Activated CD4-positive, alpha-beta T cell treated with anti-CD3 and anti-CD28 coated beads, Interleukin-2, Interleukin-6, amounts not matched to agents 100 ng/mL and 50 ng/mL, durations not matched to agents 16 hours and 8 hours (primary cell): ENCODE measurements at regions not wholly inside any gene's neighbourhood (a gene's known extent, or its start where the extent isn't known, plus 50 kb on each side); places are given as distances from the start of the nearest gene placed in this dataset.

ENCODE experiments used
- DNase-seq: peaks from one replicate; pipeline ENCODE4 v3.0.0-alpha.2; 2020

DNA sequence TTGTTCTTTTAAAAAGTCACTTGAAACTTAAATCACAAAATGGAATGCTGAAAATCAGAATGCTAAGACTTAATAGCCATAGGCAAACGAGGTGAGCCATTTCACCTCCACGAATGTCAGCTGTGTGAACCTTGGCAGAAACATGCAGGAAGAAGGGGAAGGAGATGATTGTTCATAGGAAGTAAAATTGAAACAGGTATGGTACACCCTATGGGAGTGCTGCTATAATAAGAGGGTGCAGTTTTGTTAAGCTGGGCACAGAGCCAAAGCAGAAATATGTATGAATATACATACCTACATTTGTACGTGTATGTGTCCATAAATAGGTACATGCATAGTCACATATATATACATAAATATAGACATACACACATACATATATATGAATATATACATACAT, 51.0 kb upstream of the SPINK5 start:
- no peak for DNase-seq

DNA sequence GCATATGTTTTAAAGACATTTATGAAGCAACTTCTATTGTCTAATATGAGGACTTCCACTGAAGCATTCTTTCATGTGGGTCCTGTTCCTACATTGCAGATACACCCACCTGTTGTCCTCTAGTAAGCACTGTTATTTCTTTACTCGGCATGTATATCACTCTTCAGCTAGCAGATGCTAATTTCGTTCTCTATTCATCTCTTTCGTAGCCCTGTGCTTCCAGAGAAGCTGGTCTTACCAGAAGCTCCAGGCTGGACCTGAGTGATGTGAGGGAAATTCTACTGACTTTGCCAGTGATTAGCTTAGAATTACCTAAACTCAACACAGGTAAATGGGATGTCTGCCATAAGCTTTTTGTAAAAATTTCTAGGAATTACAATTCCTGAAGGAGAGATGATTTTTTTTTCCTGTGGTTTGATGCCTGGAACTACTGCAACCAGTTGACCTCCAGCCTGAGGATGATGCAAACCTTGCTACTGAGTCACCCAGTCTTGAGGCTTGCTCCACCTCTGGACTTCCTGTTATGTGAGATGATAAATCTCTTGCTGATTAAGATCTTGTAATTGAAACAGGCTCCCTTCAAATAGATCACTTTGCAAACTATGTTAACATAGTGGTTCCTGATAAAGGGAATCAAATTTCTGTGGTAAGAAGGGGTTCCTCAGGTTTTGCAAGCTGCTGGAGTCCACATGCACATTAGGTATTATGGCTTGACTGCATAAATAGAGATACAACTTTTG, 52.2 kb upstream of the SPINK5 start:
- peak; percentile 0 for DNase-seq

DNA sequence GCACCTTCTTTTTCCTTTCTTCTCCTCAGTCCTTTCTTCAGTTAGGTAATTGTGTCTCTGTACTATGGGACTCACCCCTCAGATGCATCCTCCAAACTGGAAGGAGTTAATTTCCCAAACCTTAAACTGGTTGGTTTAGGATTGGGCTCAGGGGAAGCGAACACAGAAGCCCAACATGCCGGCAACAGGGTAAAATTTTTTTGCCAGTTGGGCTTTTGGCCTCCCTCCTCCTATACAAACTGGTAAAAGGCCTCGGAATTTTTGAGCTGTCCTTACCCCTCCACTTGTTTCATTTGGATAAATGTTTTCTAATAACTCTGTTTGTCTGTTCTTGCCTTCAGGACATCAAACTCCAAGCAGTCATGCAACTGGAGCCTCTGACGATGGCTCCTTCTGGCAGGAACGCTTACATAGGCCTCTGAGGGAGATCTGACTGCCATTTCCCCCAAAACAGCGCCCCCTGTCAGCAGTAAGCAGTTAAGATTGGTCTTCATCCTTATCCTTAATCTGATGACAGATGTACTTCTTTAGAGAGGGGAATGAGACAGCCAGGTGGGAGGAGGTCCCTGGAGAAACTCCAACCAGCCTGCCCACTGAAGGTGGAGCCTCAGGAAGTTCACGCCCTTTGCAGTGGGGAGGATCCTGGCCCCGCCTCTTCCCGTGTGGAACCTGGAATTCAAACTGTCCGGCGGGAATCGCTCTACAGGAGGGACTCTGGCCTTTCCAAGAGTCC, 57.8 kb upstream of the SPINK5 start:
- peak; percentile 1 for DNase-seq

DNA sequence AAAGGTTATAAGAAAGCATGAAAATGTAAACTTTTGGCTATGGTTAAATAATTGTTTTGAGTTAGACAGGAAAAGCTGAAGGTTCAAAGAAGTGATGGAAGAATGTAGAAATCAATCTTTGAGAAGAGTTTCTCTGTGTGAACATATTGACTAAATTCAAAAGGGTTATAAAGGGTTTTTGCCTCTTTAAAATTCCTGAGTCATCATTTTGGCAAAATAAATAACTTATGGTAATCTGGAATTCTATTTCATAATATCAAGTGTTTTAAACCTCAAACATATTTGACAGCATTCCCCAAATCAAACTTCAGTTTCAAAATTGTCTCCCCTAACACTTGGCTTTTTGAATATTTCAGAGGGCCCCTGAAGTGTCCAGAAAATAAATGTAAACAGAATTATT, 60.6 kb upstream of the SPINK5 start:
- no peak for DNase-seq

DNA sequence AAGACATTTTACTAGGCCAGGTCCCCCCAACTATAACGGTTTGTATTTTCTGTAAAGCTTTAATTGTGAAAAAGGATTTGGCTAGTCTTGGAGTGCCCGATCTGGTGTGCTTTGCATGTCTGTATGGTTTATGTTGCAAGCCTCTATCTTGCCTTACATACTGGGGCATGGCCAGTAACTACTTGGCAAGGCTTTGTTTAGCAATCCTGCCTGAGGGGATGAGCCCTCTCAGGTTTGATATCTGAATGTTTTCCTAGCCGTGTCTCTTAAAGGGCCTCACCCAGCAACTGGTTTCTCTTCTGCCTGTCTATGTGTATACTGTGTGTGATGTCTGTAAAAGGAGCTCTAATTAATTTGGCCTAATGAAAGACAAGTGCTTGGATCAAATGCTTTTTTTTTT, 61.3 kb upstream of the SPINK5 start:
- no peak for DNase-seq

DNA sequence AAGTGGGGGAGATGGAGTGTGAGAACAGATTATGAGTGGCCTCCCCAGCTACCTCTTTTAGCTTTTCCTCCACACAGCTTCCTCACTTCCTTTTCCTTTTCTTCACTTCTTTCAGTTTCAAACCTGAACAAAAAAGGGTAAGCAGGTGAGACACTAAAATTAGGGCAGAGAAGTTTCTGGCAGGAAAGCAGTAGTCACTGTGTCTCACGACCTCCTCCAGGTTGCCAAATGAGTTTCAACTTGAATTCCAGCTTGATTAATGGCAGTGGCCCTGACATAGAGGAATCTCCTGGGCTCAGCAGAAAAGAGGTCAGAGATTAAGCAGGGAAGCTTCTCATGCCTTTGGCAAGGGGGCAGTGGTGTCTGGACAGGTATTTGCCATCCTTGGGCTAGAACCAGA, 63.7 kb upstream of the SPINK5 start:
- no peak for DNase-seq

DNA sequence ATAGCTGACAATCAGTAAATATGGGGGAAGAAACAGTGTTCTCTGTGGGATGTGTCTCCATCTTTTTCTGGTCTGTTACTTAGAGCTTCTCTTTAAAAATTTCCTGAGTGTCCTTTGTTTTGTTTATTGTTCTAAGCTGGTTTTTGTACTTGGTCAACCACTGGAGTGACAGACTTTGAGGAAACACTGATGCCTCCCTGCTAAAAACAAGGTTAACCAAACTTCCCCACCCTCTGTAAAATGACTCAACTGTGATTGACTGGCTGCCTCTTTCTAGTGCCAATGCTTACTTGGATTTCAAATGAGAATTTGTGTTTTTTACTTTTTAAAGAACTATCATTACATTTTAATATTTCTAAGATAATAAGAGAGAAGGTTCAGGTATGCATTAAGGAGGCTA, 65.1 kb upstream of the SPINK5 start:
- DNase-seq = no peak

DNA sequence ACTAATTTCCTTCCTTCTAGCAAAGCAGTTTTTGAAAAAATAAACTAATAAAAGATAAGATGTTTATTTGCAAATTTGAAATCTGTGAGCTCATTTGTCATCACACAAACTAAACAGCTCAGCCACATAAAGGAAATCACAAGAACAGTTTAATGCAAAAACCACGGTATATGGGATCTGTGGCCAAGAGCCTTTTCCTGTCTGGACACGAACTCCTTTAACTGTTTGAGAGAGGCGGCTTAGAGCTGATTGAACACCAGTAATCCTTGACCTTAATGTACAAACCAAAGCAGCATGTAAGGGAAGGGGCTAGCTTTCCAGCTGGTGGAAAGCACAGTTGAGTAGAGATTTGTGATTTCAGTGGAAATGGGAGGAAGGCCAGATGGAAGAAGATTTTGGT, 66.3 kb upstream of the SPINK5 start:
- no peak for DNase-seq

DNA sequence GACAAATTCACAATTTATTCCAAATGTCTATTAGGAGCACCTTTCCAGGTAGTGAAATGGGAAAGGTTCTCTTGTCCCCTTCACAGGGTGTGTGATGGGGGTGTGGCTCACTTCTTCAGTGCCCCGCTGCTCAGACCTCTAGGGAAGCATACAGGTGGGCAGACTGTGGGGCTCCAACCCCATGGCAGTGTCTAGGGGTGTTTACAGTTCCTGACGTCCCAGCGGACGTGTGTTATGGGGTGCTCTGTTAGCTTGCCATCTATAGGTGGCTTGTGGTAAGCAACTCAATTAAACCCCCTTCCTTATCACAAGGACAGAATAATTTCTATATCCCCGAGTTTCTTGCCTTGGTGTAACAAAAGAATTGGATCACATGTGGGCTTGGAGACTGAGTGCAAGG, 67.4 kb upstream of the SPINK5 start:
- no peak for DNase-seq

DNA sequence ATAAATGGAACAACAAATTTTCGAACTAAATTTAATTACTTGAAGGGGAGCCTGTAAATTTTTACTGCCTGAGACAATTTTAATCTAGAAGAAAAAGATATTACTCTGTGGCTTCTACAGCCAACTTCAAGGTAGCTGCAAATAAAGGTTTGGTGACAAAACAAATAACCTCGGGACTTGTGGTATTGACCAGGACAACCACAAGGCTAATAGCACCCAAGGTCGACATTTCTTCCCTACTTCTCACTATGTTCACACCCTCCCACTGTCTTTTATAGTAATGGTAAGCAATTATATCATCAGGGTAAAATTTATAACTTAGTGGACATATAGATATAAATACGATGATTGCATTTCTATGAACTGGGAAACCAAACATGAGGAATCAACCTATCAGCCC, 67.9 kb upstream of the SPINK5 start:
- no peak for DNase-seq

DNA sequence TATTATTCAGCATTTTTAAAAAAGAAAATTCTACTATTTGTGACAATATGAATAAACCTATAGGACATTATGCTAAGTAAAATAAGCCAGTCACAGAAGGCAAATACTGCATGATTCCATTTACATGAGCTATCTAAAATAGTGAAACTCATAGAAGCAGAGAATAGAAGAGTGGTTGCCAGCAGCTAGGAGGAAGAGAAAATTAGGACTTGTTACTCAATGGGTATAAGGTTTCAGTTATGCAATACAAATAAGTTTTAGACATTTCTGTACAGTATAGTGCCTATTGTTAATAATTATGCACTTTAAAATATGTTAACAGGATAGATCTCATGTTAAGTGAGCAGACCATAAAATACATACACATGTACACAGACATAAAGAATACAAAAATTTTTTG, 73.8 kb upstream of the SPINK5 start:
- no peak for DNase-seq

DNA sequence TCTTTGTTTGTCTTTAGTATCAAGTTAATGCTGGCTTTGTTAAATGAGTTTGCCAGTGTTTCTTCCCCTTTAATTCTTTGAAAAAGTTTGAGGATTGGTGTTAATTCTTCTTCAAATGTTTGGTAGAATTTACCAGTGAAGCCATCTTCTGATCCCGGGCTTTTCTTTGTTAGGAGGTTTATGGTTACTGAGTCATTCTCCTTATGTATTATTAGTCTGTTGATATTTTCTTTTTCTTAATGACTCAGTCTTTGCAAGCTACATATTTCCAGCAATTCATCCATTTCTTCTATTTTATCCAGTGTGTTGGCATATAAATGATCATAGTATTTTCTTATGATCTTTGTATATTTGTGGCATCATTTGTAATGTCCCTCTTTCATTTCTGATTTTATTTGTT, 74.5 kb upstream of the SPINK5 start:
- no peak for DNase-seq

DNA sequence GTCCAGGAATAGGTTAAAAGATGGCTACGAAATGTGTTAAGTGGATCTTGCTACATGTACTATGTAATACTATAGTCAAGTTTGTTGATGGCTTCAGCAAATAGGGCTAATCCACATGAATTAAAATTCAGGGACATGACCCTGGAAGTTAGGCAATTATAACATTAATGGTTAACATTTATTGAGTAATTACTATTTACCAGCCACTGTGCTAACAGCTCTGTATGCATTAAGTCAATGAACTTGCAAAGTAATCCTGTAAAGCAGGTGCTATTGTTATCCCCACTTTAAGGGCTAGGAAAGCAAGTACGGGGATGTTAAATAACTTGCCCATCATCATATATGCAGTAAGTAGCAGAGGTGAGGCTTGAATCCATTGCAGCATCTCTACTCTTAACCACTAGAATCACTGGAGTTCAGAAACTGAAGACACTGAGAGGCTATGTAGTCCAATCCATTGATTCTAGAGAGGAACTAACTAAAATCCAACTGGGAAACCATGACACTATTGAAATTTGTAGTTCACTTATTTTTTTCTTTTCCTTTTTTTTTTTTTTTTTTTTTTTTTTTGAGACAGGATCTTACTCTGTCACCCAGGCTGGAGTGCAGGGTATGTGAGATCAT, 77.5 kb upstream of the SPINK5 start:
- no peak for DNase-seq

DNA sequence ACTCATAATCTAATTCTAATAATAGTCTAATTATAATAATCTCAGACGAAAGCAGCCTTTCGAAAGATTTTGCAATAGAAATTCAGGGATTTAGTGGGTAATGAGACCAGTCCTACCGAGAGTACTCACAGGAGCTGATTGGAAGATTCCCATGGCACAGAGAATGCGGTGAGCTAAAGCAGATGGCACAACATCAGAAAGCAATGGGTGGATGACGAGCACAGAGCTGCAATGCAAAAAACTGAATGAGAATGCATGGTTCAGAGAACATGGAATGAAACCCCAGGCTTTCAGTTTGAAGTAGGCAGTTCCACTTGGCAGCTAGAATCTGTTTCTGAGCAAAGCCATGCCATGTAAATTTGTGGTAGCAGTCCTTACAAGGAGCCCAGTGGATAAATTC, 78.2 kb upstream of the SPINK5 start:
- no peak for DNase-seq

DNA sequence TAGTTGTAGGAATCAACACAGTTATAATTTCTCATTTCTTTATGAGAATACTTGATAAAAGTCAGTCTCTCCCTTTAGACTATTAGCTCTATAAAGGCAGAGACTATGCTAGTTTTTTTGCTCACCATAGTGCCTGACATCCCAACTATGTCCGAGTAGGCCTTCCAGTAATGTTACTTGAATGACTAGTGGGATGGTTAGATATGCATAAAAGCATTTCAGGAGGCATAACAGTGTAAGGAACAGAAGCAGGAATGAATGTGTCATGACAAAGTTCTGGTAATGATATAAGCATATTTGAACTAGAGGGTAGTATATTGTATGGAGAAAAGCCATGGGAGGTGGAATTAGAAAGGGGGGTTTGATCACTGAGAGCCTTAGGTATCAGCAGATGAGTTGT, 77.4 kb upstream of the C5orf46 start:
- no peak for DNase-seq

DNA sequence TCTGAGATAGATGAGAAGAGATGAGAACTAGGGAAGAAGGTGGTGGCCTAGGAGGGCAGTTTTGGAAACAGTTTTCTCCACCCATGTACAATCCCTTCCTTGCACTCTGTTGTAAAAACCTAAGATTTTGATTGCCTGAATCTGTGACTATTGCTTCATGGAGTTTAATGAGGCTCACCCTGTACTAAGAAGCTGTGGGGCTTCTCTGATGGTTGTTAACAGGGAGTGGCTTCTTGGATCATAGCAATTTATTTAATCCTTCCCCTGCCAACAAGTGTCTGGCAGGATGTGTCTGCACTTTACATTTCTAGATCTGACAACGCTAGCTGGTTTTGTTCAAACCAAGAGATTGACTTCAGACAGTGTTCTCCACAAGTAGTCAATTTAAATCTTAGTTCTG, 74.7 kb upstream of the C5orf46 start:
- DNase-seq = no peak

DNA sequence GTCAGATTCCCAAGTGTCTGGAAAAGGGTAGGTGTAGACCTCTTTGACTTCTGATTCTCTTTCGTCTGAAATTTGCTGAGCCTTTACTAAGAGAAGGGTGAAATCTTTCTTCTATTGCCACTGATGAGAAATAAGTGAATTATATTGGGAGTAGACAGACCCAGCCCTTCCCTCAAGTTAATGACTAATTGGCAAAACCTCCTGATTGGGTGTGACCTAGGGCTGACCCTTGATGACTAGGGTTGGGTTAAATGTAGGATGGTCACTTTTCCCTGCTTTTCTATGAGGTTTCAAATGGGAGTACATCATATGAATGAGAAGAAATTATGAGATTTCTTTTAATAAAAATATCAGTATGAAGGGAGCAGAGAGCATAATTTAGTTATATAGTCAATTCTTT, 73.4 kb upstream of the C5orf46 start:
- DNase-seq = no peak

DNA sequence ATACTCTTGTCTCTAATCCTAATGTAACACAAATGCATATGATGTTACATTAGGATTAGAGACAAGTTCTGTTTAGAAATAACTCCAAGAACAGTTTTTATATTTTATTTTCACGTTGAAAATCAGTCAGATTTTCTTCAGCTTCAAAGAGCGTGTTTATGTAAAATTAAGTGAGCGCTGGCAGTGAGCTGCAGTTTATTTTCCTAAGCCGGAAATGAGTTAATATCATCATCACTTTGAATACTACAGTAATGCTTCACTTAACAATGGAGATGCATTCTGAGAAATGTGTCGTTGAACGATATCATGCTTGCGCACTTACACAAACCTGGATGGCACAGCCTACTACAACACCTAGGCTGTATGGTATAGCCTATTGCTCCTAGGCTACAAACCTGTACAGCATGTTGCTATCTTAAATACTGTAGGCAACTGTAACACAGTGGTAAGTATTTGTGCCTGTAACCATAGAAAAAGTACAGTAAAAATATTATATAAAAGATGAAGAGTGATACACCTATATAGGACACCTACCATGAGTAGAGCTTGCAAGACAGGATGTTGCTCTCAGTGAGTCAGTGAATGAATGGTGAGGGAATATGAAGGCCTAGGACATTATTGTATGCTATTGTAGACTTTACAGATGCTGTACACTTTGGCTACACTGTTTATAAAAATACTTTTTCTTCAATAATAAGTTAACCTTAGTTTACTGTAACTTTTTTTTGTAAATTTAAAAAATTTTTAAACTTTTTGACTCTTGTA, 65.9 kb upstream of the C5orf46 start:
- no peak for DNase-seq

DNA sequence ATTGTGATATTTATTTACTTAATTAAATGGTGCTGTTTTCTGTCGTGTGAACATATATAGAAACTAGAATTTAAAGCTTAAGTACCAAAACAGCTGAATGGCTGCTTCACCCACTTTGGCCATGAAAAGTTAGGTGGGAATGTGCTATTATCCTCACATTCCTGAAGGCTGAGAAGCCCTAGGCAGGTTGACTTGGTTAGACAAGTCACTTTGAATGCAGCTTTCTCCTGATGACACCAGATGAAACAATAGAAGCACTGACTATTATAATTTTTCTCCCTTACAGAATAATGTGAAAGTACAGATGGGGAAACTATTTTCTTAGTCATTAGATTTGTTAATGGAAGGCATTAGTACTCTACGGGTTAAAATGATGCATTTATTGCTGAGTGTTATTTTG, 65.1 kb upstream of the C5orf46 start:
- no peak for DNase-seq

DNA sequence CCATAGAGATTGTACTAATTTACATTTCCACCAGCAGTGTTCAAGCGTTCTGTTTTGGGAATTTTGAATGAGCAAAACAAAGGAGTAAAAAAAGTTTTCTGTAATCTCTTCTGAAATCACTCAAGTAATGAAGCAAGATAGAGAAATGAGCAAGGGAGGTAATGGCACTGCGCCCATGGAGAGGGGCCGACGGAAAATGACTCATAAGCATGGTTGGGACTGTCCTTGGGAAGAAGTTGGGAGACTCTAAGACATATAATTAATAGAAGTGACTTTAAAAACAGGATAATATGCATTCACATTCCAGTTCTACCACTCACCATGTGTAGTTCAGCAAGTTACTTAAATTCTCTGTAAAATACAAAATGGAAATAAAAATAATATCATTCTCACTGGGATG, 62.5 kb upstream of the C5orf46 start:
- DNase-seq = no peak

DNA sequence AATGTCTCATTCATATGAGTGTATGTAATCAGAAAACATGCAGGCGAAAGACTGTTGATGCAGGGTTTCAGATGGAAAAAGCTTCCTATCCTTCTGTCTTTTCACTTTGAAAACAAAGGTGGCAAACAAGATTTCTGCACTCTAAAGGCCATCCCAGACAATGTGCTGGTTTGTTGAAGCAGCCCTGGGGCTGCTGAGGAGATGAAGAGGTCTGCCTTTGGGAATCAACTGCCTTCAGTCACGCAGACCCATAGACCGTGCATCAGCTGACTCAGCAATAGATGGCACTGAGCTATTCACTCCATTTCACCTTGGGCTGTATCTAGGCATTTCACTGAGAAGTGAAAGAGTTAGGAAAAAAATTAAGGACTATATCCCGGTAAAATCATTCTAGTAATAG, 60.5 kb upstream of the C5orf46 start:
- DNase-seq = no peak

DNA sequence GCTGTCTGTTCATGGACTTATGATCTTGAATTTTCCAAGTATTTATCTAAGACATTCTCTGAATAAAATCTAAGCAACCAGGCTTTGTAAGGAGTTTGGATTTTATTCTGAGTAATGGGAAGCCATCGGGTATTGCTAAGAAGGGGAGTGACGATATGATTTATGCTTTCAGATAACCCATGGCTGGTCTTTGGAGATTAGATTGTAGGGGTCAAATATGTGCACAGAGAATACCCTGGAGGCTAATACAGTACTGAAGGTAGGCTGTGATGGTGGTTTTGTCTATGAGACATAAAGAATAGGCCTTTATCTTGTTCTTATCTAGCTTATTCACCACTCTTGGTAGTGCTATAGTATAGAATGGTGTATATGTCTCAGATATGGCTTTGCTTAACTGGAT, 60.0 kb upstream of the C5orf46 start:
- no peak for DNase-seq

DNA sequence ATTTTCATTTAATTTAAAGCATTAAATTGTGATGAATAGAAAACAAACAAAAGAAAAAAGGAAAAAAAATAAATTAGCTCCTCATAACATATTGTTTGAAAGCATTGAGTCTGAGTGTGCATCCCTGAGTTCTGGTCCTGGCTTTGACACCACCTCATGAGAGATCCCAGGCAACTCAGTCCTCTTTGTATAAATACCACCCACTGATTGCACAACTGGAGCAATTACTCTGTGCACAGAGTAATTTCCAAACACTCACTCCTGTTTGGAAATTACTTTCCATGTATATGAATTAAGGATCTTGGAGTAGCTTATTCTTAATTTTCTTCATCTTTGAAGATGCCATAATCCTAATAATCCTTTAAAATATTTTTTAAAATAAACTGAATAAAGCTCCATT, 59.4 kb upstream of the C5orf46 start:
- no peak for DNase-seq
